ENCODE measurements at regions not wholly inside any gene's neighbourhood (a gene's known extent, or its start where the extent isn't known, plus 50 kb on each side); places are given as distances from the start of the nearest gene placed in this dataset.

DNA sequence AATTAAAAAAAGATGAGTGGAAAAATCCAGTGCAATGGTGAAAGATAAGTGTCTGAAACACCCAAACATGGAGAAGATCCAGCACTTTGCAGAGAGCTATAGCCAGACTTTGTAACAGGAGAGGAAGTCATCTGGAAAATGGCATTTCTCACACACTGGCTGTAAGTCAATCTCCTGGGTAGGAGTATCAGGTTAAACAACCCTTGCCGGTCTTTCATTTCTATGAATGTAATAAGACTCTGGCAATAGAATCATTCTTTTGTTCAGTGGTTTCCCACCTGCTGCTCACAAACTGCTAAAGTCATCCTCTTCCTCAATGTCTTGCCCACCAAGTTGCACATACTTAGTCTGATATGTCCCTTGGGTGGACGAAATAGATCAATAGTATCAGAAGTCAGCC, 94.0 kb upstream of the ATP8A1 start:
- 52 to 84% methylated on average over 2 of the region's 2 CpGs for WGBS, 2 experiments (ENCODE audit: insufficient coverage in 1 of 2, insufficient read length in 1 of 2)
- no peak overlapping the region for H3K27ac Mint-ChIP-seq

DNA sequence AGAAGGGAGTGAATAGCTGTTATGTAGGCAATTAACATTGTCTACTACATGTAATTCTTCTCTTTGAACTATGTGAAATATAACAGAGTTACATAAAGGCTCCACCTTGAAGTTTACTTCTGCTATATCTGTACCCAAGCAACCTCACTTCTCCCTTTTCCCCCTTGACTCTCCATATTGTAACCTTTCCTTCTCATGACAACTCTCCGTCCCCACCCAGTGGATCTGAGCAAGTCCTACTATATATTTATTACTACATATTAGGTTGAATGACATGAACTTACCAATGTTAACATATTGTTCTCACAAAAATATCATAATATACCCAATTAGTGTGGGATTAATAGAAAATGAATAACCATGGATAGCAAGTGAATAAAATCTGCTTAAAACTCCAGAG, 93.2 kb upstream of the ATP8A1 start:
- no peak overlapping the region for H3K27ac ChIP-seq (ENCODE audit: low read depth, low read length)
- H3K36me3 ChIP-seq (ENCODE audit: control insufficient read depth, insufficient read depth, low read length) = no peaks in the 10 kb centered on the region
- WGBS, 2 experiments (ENCODE audit: insufficient coverage in 1 of 2, insufficient read length in 1 of 2) = 71% methylated on average over 1 of the region's 1 CpG; no CpG with 5 or more reads in 1 of the 2 experiments
- peaks cover 4% of the 10 kb centered on the region for H3K9me3 ChIP-seq (ENCODE audit: control insufficient read depth, low read length)
- peak; percentile 52 for DNase-seq
- H3K4me1 ChIP-seq (ENCODE audit: control insufficient read depth, insufficient read depth, low read length) = no peaks in the 10 kb centered on the region
- H3K9me3 Mint-ChIP-seq = no peaks in the 10 kb centered on the region
- H3K27me3 Mint-ChIP-seq (ENCODE audit: insufficient read depth) = no peaks in the 10 kb centered on the region
- no peaks in the 10 kb centered on the region for H3K27me3 ChIP-seq (ENCODE audit: control insufficient read depth, insufficient read depth, low read length, poor library complexity, severe bottlenecking)
- H3K36me3 Mint-ChIP-seq (ENCODE audit: low read depth) = no peaks in the 10 kb centered on the region
- no peaks in the 10 kb centered on the region for H3K4me1 Mint-ChIP-seq
- no peak overlapping the region for H3K4me3 Mint-ChIP-seq
- H3K9ac ChIP-seq (ENCODE audit: extremely low read depth, low read length, poor library complexity, severe bottlenecking) = no peak overlapping the region
- no peak overlapping the region for H3K4me3 ChIP-seq (ENCODE audit: low read length)
- TF ChIP-seq, protein P1, sequence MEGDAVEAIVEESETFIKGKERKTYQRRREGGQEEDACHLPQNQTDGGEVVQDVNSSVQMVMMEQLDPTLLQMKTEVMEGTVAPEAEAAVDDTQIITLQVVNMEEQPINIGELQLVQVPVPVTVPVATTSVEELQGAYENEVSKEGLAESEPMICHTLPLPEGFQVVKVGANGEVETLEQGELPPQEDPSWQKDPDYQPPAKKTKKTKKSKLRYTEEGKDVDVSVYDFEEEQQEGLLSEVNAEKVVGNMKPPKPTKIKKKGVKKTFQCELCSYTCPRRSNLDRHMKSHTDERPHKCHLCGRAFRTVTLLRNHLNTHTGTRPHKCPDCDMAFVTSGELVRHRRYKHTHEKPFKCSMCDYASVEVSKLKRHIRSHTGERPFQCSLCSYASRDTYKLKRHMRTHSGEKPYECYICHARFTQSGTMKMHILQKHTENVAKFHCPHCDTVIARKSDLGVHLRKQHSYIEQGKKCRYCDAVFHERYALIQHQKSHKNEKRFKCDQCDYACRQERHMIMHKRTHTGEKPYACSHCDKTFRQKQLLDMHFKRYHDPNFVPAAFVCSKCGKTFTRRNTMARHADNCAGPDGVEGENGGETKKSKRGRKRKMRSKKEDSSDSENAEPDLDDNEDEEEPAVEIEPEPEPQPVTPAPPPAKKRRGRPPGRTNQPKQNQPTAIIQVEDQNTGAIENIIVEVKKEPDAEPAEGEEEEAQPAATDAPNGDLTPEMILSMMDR (conservative IDR thresholded peaks at IDR 0.05) = peak; percentile 68
- H3K27ac Mint-ChIP-seq = no peak overlapping the region

More for the DNA sequence above, 94.0 kb upstream of the ATP8A1 start:
- Histone ChIP-seq H3K27ac (ENCODE audit: low read depth, low read length) (peak overlapping the region; percentile 30), H3K4me1 (ENCODE audit: control insufficient read depth, insufficient read depth, low read length) (no peaks in the 10 kb centered on the region), H3K9ac (ENCODE audit: extremely low read depth, low read length, poor library complexity, severe bottlenecking) (no peak overlapping the region), H3K27me3 (ENCODE audit: control insufficient read depth, insufficient read depth, low read length, poor library complexity, severe bottlenecking) (no peaks in the 10 kb centered on the region), H3K36me3 (ENCODE audit: control insufficient read depth, insufficient read depth, low read length) (no peaks in the 10 kb centered on the region), H3K4me3 (ENCODE audit: low read length) (no peak overlapping the region), H3K9me3 (ENCODE audit: control insufficient read depth, low read length) (no peaks in the 10 kb centered on the region)
- H3K9me3 Mint-ChIP-seq = no peaks in the 10 kb centered on the region
- no peak for DNase-seq
- no peaks in the 10 kb centered on the region for H3K4me1 Mint-ChIP-seq
- no peaks in the 10 kb centered on the region for H3K27me3 Mint-ChIP-seq (ENCODE audit: insufficient read depth)
- TF ChIP-seq, protein P1 (conservative IDR thresholded peaks at IDR 0.05) = no peak
- H3K4me3 Mint-ChIP-seq = no peak overlapping the region
- H3K36me3 Mint-ChIP-seq (ENCODE audit: low read depth) = no peaks in the 10 kb centered on the region

DNA sequence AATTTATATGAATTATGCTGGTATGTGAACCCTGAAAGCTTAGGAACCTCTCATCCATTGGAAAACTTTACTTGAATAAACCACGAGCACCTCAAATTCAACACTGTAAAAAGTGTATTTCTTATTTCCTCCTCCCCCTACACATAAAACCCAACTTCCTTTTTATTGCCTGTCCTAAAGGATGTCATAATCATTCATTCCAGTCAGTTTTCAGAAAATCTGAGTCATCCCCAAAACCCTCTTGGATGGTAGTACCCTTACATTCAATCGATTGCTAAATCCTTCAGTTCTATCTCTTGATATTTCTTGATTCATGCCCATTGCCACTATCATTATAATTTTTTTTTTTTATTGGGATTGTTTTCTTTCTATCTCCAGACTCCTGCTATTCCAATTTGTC, 91.1 kb upstream of the ATP8A1 start:
- no peaks in the 10 kb centered on the region for H3K4me1 ChIP-seq (ENCODE audit: control insufficient read depth, insufficient read depth, low read length)
- no peaks in the 10 kb centered on the region for H3K4me1 Mint-ChIP-seq
- no peaks in the 10 kb centered on the region for H3K27me3 ChIP-seq (ENCODE audit: control insufficient read depth, insufficient read depth, low read length, poor library complexity, severe bottlenecking)
- no peaks in the 10 kb centered on the region for H3K36me3 ChIP-seq (ENCODE audit: control insufficient read depth, insufficient read depth, low read length)
- WGBS, 2 experiments (ENCODE audit: insufficient coverage in 1 of 2, insufficient read length in 1 of 2) = 94 to 100% methylated on average over 2 of the region's 2 CpGs
- DNase-seq = no peak
- H3K4me3 Mint-ChIP-seq = no peak overlapping the region
- no peaks in the 10 kb centered on the region for H3K36me3 Mint-ChIP-seq (ENCODE audit: low read depth)
- H3K27ac ChIP-seq (ENCODE audit: low read depth, low read length) = no peak overlapping the region
- no peak overlapping the region for H3K27ac Mint-ChIP-seq
- no peak overlapping the region for H3K4me3 ChIP-seq (ENCODE audit: low read length)
- H3K9me3 Mint-ChIP-seq = no peaks in the 10 kb centered on the region
- H3K9ac ChIP-seq (ENCODE audit: extremely low read depth, low read length, poor library complexity, severe bottlenecking) = no peak overlapping the region
- TF ChIP-seq, protein P1 (conservative IDR thresholded peaks at IDR 0.05) = no peak
- peaks cover 4% of the 10 kb centered on the region for H3K9me3 ChIP-seq (ENCODE audit: control insufficient read depth, low read length)
- H3K27me3 Mint-ChIP-seq (ENCODE audit: insufficient read depth) = no peaks in the 10 kb centered on the region
